Uterus (tissue), 3 donors: ENCODE measurements at regions not wholly inside any gene's neighbourhood (a gene's known extent, or its start where the extent isn't known, plus 50 kb on each side); places are given as distances from the start of the nearest gene placed in this dataset.

Experiments used
- DNase-seq, 2 donors: peaks; one replicate each; pipeline ENCODE4 v3.0.0-alpha.2; 2019 to 2020
- H3K27ac ChIP-seq, 2 donors: fragments of 200-600 bp; sonication (generic); 1 replicate in 1 of 2; 2 replicates in 1 of 2; pipeline ENCODE4 v1.5.1; 2016 to 2018
- H3K27me3 ChIP-seq, 2 donors: fragments of 200-600 bp; sonication (generic); one replicate each; pipeline ENCODE4 v1.5.1; 2018 to 2019; ENCODE audit warnings: control low read depth in 1 of 2
- H3K36me3 ChIP-seq, 2 donors: fragments of 200-600 bp; sonication (generic); one replicate each; pipeline ENCODE4 v1.5.1; 2019; ENCODE audit warnings: control low read depth in 1 of 2
- H3K4me1 ChIP-seq, 2 donors: fragments of 200-600 bp; sonication (generic); one replicate each; pipeline ENCODE4 v1.5.1; 2018 to 2019; ENCODE audit warnings: control low read depth in 1 of 2
- H3K4me3 ChIP-seq, 2 donors: fragments of 200-600 bp; sonication (generic); 1 replicate in 1 of 2; 2 replicates in 1 of 2; pipeline ENCODE4 v1.5.1; 2018 to 2019; ENCODE audit warnings: mild to moderate bottlenecking in 1 of 2
- H3K9me3 ChIP-seq, 2 donors: fragments of 200-600 bp; sonication (generic); one replicate each; pipeline ENCODE4 v1.5.1; 2019; ENCODE audit warnings: control low read depth in 1 of 2
- POLR2A ChIP-seq, 2 donors: fragments of 450-650 bp; IDR thresholded peaks; one replicate each; pipeline ENCODE4 v1.6.1; 2016; ENCODE audit warnings: antibody characterized with exemption in 2 of 2, mild to moderate bottlenecking in 1 of 2, moderate library complexity in 1 of 2
- intact Hi-C: fragments of 100-400 bp; cut with DNase I; formaldehyde crosslinking; loops from one replicate; pipeline ENCODE4 v1.15.1; 2023; ENCODE audit warnings: low total_unique reads
- TF ChIP-seq, protein P1 (sequence below), 4 experiments: fragments of 200-600 bp in 2 of 4; fragments of 450-650 bp in 2 of 4; sonication (generic) in 2 of 4; IDR thresholded peaks; one replicate each; pipeline ENCODE4 v1.5.1; 2016 to 2019; ENCODE audit warnings: antibody characterized with exemption in 4 of 4, mild to moderate bottlenecking in 2 of 4, moderate library complexity in 1 of 4
- donor health status: DM: yes; HTN: yes; CAD: no.

DNA sequence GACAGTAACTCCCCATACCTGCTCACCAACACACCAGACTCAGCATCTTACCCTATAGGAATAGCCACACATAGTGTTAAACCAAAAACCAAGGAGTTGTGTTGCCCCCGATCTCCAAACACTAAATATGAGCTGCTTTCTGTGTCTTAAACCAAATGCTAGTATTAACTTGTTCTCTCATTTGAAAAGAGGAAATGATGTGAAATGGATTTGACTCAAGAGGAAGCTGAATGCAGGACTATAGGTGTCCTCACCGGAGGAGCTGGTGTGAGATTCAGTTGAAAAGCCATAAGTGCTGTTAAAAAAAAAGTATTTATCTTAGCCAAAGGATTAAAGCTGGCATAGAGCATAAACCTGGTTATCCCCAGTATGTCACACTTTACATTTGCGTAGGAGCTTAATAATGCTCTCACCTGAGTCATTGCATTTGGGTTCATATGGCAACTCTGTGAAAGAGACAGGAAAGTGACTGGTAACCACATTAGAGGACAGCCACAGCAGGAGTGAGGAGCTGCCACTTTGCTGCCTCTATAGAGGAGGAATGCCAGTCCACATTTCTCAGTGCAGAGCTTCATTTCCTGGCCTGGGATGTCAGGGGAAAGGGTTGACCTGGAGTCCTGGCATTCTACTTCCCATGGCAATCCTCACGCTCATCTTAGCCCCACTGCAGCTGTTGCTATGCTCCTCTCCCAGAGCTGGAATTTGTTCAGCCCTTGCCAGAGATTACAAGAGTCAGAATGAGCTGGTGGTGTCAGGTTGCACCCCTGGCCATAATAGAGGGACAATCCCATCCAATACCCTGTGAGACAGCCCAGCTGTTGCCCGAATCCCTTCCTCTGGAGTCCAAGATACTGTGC lies 143.3 kb upstream of the ANKFN1 start:
- Histone ChIP-seq H3K9me3 (no peaks in the 10 kb centered on the region), H3K27ac (no peak overlapping the region), H3K4me1 (no peaks in the 10 kb centered on the region), H3K36me3 (no peaks in the 10 kb centered on the region), H3K27me3 (no peaks in the 10 kb centered on the region), H3K4me3 (no peak overlapping the region)
- TF ChIP-seq POLR2A (IDR thresholded peaks at IDR 0.05), result no peak
- intact Hi-C loops, result no loop called here
- no peak for DNase-seq

DNA sequence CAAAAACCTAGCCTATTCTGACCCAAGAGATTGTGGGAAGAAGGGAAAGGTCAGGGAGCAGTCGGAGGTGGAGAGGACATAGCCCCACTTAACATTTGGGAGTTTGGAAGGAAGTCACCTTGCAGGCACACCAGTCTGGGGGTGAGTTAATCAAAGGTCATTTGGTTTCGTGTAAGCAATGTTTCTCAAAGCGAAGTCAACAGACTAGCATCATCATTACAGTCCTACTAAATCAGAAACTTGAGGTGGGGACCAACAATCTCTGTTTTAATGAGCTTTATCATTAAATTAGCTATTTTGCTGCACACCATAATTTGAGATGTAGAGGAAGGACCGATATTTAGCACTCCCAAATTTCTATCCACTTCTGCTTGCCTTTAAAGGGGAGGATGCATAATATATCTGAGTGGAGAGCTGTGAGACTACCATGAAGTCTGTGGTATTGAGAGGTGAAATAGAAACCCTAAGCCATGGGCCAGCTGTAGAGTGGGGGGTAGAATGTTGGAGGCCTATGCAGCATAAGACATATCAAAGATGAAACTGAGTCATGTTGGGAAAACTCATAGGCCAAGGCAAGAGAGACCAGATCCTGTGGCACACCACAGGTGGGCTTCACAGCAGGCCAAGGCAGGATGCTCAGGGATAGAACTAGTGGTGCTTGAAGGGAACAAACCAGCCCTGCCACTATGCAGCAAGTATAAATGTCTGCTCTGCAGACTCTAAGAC lies 141.7 kb upstream of the ANKFN1 start:
- H3K27ac ChIP-seq, result no peak overlapping the region
- H3K27me3 ChIP-seq, result no peaks in the 10 kb centered on the region
- no peaks in the 10 kb centered on the region for H3K4me1 ChIP-seq
- no peak for DNase-seq
- no peak overlapping the region for H3K4me3 ChIP-seq
- no peaks in the 10 kb centered on the region for H3K9me3 ChIP-seq
- no peaks in the 10 kb centered on the region for H3K36me3 ChIP-seq
- intact Hi-C loops, result no loop called here
- no peak for TF ChIP-seq POLR2A (IDR thresholded peaks at IDR 0.05)
- TF ChIP-seq, protein P1, sequence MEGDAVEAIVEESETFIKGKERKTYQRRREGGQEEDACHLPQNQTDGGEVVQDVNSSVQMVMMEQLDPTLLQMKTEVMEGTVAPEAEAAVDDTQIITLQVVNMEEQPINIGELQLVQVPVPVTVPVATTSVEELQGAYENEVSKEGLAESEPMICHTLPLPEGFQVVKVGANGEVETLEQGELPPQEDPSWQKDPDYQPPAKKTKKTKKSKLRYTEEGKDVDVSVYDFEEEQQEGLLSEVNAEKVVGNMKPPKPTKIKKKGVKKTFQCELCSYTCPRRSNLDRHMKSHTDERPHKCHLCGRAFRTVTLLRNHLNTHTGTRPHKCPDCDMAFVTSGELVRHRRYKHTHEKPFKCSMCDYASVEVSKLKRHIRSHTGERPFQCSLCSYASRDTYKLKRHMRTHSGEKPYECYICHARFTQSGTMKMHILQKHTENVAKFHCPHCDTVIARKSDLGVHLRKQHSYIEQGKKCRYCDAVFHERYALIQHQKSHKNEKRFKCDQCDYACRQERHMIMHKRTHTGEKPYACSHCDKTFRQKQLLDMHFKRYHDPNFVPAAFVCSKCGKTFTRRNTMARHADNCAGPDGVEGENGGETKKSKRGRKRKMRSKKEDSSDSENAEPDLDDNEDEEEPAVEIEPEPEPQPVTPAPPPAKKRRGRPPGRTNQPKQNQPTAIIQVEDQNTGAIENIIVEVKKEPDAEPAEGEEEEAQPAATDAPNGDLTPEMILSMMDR (IDR thresholded peaks at IDR 0.05), result no peak

- intact Hi-C loops, result no loop called here
- no peaks in the 10 kb centered on the region for H3K9me3 ChIP-seq
- no peak overlapping the region for H3K4me3 ChIP-seq
- TF ChIP-seq, protein P1 (IDR thresholded peaks at IDR 0.05), result no peak
- no peak for TF ChIP-seq POLR2A (IDR thresholded peaks at IDR 0.05)
- H3K27ac ChIP-seq, result no peak overlapping the region
- no peaks in the 10 kb centered on the region for H3K4me1 ChIP-seq
- H3K36me3 ChIP-seq, result no peaks in the 10 kb centered on the region
- H3K27me3 ChIP-seq, result no peaks in the 10 kb centered on the region
- no peak for DNase-seq
These were observed 135.1 kb upstream of the ANKFN1 start for GRCh38 chr17:56018211-56018610.

DNA sequence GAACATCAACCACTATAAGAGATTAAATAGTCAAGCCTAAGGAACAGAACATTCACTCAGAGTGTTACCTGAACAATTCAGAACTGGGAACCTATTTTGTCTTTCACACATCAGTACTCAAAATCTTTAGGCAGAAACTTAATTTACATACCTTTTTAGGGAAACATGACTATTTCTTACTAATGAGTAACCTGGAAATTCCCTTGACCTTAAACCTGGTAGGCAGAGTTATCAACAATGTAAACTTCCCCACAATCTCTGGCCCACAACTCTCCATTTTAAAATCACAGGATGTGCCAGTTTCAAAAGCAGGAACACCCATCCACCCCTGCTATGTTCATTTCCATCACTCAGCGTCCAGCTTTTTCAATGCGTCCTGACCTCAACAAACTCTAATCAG lies 132.9 kb upstream of the ANKFN1 start:
- no peaks in the 10 kb centered on the region for H3K9me3 ChIP-seq
- intact Hi-C loops, result no loop called here
- TF ChIP-seq, protein P1 (IDR thresholded peaks at IDR 0.05), result no peak
- TF ChIP-seq POLR2A (IDR thresholded peaks at IDR 0.05), result no peak
- H3K27ac ChIP-seq, result no peak overlapping the region
- H3K27me3 ChIP-seq, result no peaks in the 10 kb centered on the region
- no peak for DNase-seq
- H3K4me3 ChIP-seq, result no peak overlapping the region
- H3K36me3 ChIP-seq, result no peaks in the 10 kb centered on the region
- no peaks in the 10 kb centered on the region for H3K4me1 ChIP-seq

GRCh38 chr17:56021681-56022190 lies 131.5 kb upstream of the ANKFN1 start:
- Histone ChIP-seq H3K36me3 (no peaks in the 10 kb centered on the region), H3K4me1 (no peaks in the 10 kb centered on the region), H3K27ac (no peak overlapping the region), H3K27me3 (no peaks in the 10 kb centered on the region), H3K9me3 (no peaks in the 10 kb centered on the region), H3K4me3 (no peak overlapping the region)
- TF ChIP-seq POLR2A (IDR thresholded peaks at IDR 0.05), result no peak
- TF ChIP-seq, protein P1 (IDR thresholded peaks at IDR 0.05), result no peak
- no peak for DNase-seq
- intact Hi-C loops, result no loop called here
